K562 (cell line): ENCODE measurements at regions not wholly inside any gene's neighbourhood (a gene's known extent, or its start where the extent isn't known, plus 50 kb on each side); places are given as distances from the start of the nearest gene placed in this dataset.

Experiments used
- ATAC-seq: fragments of 200-7000 bp; cut with Tn5 transposase; 3 replicates; pipeline ENCODE4 v1.9.1; 2020; ENCODE audit warnings: moderate library complexity
- BruUV-seq: library from RNA; stranded (reverse); fragments of 400-500 nt; replicated peaks from 2 replicates; lab custom pipeline; 2021; lab: Mats Ljungman, UMichigan
- CTCF ChIA-PET: fragments of 300-600 bp; formaldehyde crosslinking; extraction: SDS; loops from one replicate; lab custom pipeline; 2021; ENCODE audit warnings: low intra/inter-chr PET ratio; lab: Yijun Ruan, JAX
- POLR2A ChIA-PET: fragments of 300-600, 350-650 bp; sonication (Branson Sonifier 250); formaldehyde crosslinking; extraction: SDS; loops from one replicate; lab custom pipeline; 2021; ENCODE audit warnings: antibody characterized with exemption, inconsistent platforms; lab: Yijun Ruan, JAX
- DNase-seq, 4 experiments: peaks; one replicate each; pipeline versions ENCODE4 v3.0.0 to v3.0.0-alpha.2; 2011 to 2018; ENCODE audit warnings: low spot score in 3 of 4, mixed read lengths in 3 of 4; ENCODE audit errors: extremely low read depth in 1 of 4
- FAIRE-seq: peaks from 2 replicates; lab custom pipeline; 2011; peaks lifted over from hg19 to GRCh38; lab: Jason Lieb, UNC
- H2AFZ ChIP-seq: 2 replicates; pipeline ENCODE4 v1.6.0; 2011; ENCODE audit warnings: low read depth, low read length, control low read depth, inconsistent platforms
- H3K27ac ChIP-seq: fragments of 200-600 bp; 3 replicates; pipeline ENCODE4 v1.8.0; 2011; ENCODE audit warnings: low read depth, mild to moderate bottlenecking, control low read depth, inconsistent platforms, low read length, moderate library complexity, mixed read lengths; ENCODE audit errors: extremely low read depth
- H3K27me3 ChIP-seq, 2 experiments: fragments of 300-600 bp in 1 of 2; 2 replicates in 1 of 2; 3 replicates in 1 of 2; pipeline versions ENCODE4 v1.6.0 to v1.8.0; 2011; ENCODE audit warnings: inconsistent platforms in 2 of 2, low read length in 2 of 2, mild to moderate bottlenecking in 1 of 2, mixed read lengths in 1 of 2, moderate library complexity in 1 of 2; ENCODE audit not compliant: control insufficient read depth in 2 of 2, insufficient read depth in 2 of 2
- H3K36me3 ChIP-seq: fragments of 300-600 bp; 3 replicates; pipeline ENCODE4 v1.8.0; 2011; ENCODE audit warnings: mild to moderate bottlenecking, low read length, inconsistent platforms; ENCODE audit not compliant: control insufficient read depth, insufficient read depth
- H3K4me1 ChIP-seq, 2 experiments: fragments of 200-600 bp in 1 of 2; replicated peaks in 1 of 2; 2 replicates in 1 of 2; 3 replicates in 1 of 2; pipeline versions ENCODE4 v1.5.1 to v1.8.0; 2011; ENCODE audit warnings: inconsistent platforms in 2 of 2, low read length in 2 of 2, mild to moderate bottlenecking in 1 of 2, mixed read lengths in 1 of 2, moderate library complexity in 1 of 2; ENCODE audit not compliant: control insufficient read depth in 2 of 2, insufficient read depth in 2 of 2
- H3K4me2 ChIP-seq: 2 replicates; pipeline ENCODE4 v1.6.1; 2011; ENCODE audit warnings: low read length, control low read depth, inconsistent platforms, mixed read lengths; ENCODE audit not compliant: insufficient read depth
- H3K4me3 ChIP-seq: fragments of 200-600 bp; sonication (generic), shearing (Covaris generic); 2 replicates; pipeline ENCODE4 v1.5.1; 2016; ENCODE audit warnings: control low read depth, inconsistent platforms
- H3K79me2 ChIP-seq: fragments of 200-600 bp; 3 replicates; pipeline ENCODE4 v1.8.0; 2011; ENCODE audit warnings: low read length, inconsistent platforms; ENCODE audit not compliant: control insufficient read depth, insufficient read depth
- H3K9ac ChIP-seq, 2 experiments: 2 replicates each; pipeline versions ENCODE4 v1.6.0 to v1.6.1; 2011; ENCODE audit warnings: low read depth in 2 of 2, low read length in 2 of 2, control low read depth in 1 of 2, inconsistent platforms in 1 of 2, mild to moderate bottlenecking in 1 of 2, mixed read lengths in 1 of 2; ENCODE audit not compliant: insufficient read depth in 1 of 2
- H3K9me1 ChIP-seq: one replicate; pipeline ENCODE4 v1.6.0; 2011; ENCODE audit warnings: inconsistent platforms, mild to moderate bottlenecking, low read length, moderate library complexity; ENCODE audit not compliant: control insufficient read depth, insufficient read depth
- H3K9me3 ChIP-seq: replicated peaks from 2 replicates; pipeline ENCODE4 v1.5.1; 2011; ENCODE audit warnings: low read depth, low read length, inconsistent platforms; ENCODE audit not compliant: control insufficient read depth, insufficient read depth
- H4K20me1 ChIP-seq: replicated peaks from 2 replicates; pipeline ENCODE4 v1.6.1; 2011; ENCODE audit warnings: low read length, inconsistent platforms, mixed read lengths; ENCODE audit not compliant: control insufficient read depth, insufficient read depth
- ADNP ChIP-seq: fragments of 200-800 bp; sonication (Bioruptor generic); IDR thresholded peaks from 2 replicates; pipeline ENCODE4 v1.6.1; 2016; ENCODE audit warnings: missing genetic modification characterization, missing compliant biosample characterization
- FOXK1 ChIP-seq: sonication (generic); formaldehyde crosslinking; IDR thresholded peaks from 2 replicates; pipeline ENCODE4 v1.8.0; 2022; ENCODE audit warnings: missing genetic modification reagents, mild to moderate bottlenecking, borderline replicate concordance
- NFE2L1 ChIP-seq: fragments of 450-650 bp; IDR thresholded peaks from 2 replicates; pipeline ENCODE4 v1.6.1; 2016; ENCODE audit warnings: missing genetic modification characterization, low read depth, mild to moderate bottlenecking, missing compliant biosample characterization, moderate library complexity, borderline replicate concordance
- ZNF75A ChIP-seq: fragments of 450-650 bp; formaldehyde crosslinking; IDR thresholded peaks from 2 replicates; pipeline ENCODE4 v1.4.0; 2020; ENCODE audit warnings: mild to moderate bottlenecking
- WGBS: fragments of 100-300 bp; shearing (Covaris generic); methylation state at CpG from one replicate; pipeline ENCODE4 v1.1.6; 2016; ENCODE audit warnings: low coverage, mixed read lengths; ENCODE audit not compliant: insufficient coverage; ENCODE audit errors: missing lambda C conversion rate; 5-methylcytosine and 5-hydroxymethylcytosine counted together
- in situ Hi-C: fragments of 300-500 bp; cut with MboI; formaldehyde crosslinking; loops from 4 replicates; pipeline ENCODE4 v1.15.0; 2018; ENCODE audit warnings: inconsistent platforms, mixed read lengths
- intact Hi-C: fragments of 100-400 bp; cut with micrococcal nuclease; formaldehyde crosslinking; loops from 2 replicates; pipeline ENCODE4 v1.14.2; 2022
- TF ChIP-seq, protein P1 (sequence below), 2 experiments: fragments of 450-650 bp; formaldehyde crosslinking in 1 of 2; IDR thresholded peaks; 2 replicates each; pipeline versions ENCODE4 v1.4.0 to v1.6.1; 2014 to 2020; ENCODE audit warnings: mild to moderate bottlenecking in 2 of 2, borderline replicate concordance in 1 of 2, low read depth in 1 of 2
- TF ChIP-seq, protein P2 (sequence below): fragments of 450-650 bp; IDR thresholded peaks from 2 replicates; pipeline ENCODE4 v1.6.1; 2017; ENCODE audit warnings: antibody characterized with exemption
- TF ChIP-seq, protein P3 (sequence below), 2 experiments: fragments of 450-650 bp in 1 of 2; sonication (generic) in 1 of 2; formaldehyde crosslinking in 1 of 2; IDR thresholded peaks in 1 of 2; conservative IDR thresholded peaks in 1 of 2; 2 replicates each; pipeline versions ENCODE4 v1.6.1 to v1.8.1; 2016 to 2023; ENCODE audit warnings: mild to moderate bottlenecking in 2 of 2, moderate library complexity in 2 of 2, inconsistent platforms in 1 of 2, missing genetic modification reagents in 1 of 2
- TF ChIP-seq, protein P4 (sequence below): fragments of 250-450 bp; sonication (Bioruptor Pico); IDR thresholded peaks from 2 replicates; pipeline ENCODE4 v1.5.0; 2021; ENCODE audit warnings: mild to moderate bottlenecking, borderline replicate concordance

DNA sequence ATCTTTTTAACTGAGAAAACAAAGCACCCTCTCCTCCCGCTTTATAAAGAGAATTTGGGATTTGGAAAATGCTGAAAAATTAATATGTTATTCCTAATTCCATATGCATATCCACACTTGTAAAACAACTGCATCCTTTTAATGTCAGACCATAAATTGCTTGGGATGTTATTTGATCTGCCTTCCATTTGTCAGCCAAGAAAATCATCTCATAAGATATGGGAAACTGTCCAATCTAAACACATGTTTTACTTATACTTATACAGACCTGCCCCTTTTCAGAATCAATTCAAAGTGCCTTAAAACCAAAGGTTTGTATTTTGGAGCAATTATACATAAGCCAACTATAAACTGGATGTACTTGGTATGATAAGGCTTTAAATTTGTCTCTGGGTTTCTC, 595.5 kb upstream of the PFKP start:
- H3K9me3 ChIP-seq: no peaks in the 10 kb centered on the region
- no peaks in the 10 kb centered on the region for H3K9me1 ChIP-seq
- CTCF ChIA-PET: no interaction called here
- POLR2A ChIA-PET: no interaction called here
- ATAC-seq: no peak
- no peaks in the 10 kb centered on the region for H3K79me2 ChIP-seq
- H3K27me3 ChIP-seq: no peaks in the 10 kb centered on the region; a peak in 1 of 5 replicates
- intact Hi-C loops (no loop called here), in situ Hi-C loops (no loop called here)
- no peaks in the 10 kb centered on the region for H4K20me1 ChIP-seq
- no peaks in the 10 kb centered on the region for H3K4me1 ChIP-seq
- H3K36me3 ChIP-seq: no peaks in the 10 kb centered on the region
- no peak overlapping the region for H3K27ac ChIP-seq
- H3K4me3 ChIP-seq: no peak overlapping the region
- no peak for FAIRE-seq
- 0% methylated on average over 1 of the region's 1 CpG for WGBS
- no TSS peak for BruUV-seq
- no peak overlapping the region for H3K4me2 ChIP-seq
- H3K9ac ChIP-seq: no peak overlapping the region
- no peak for DNase-seq
- H2AFZ ChIP-seq: no peak overlapping the region
- no peak for TF ChIP-seq NFE2L1 (tag)
- no peak for TF ChIP-seq FOXK1 (CRISPR knock-in tag)
- no peak for TF ChIP-seq ADNP (tag)
- no peak for TF ChIP-seq ZNF75A (CRISPR knock-in tag)
- TF ChIP-seq, protein P1, sequence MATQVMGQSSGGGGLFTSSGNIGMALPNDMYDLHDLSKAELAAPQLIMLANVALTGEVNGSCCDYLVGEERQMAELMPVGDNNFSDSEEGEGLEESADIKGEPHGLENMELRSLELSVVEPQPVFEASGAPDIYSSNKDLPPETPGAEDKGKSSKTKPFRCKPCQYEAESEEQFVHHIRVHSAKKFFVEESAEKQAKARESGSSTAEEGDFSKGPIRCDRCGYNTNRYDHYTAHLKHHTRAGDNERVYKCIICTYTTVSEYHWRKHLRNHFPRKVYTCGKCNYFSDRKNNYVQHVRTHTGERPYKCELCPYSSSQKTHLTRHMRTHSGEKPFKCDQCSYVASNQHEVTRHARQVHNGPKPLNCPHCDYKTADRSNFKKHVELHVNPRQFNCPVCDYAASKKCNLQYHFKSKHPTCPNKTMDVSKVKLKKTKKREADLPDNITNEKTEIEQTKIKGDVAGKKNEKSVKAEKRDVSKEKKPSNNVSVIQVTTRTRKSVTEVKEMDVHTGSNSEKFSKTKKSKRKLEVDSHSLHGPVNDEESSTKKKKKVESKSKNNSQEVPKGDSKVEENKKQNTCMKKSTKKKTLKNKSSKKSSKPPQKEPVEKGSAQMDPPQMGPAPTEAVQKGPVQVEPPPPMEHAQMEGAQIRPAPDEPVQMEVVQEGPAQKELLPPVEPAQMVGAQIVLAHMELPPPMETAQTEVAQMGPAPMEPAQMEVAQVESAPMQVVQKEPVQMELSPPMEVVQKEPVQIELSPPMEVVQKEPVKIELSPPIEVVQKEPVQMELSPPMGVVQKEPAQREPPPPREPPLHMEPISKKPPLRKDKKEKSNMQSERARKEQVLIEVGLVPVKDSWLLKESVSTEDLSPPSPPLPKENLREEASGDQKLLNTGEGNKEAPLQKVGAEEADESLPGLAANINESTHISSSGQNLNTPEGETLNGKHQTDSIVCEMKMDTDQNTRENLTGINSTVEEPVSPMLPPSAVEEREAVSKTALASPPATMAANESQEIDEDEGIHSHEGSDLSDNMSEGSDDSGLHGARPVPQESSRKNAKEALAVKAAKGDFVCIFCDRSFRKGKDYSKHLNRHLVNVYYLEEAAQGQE (IDR thresholded peaks at IDR 0.05; ENCODE audit: borderline replicate concordance): no peak
- TF ChIP-seq, protein P1 (CRISPR knock-in tag; IDR thresholded peaks at IDR 0.05; ENCODE audit: low read depth): no peak
- TF ChIP-seq, protein P2, sequence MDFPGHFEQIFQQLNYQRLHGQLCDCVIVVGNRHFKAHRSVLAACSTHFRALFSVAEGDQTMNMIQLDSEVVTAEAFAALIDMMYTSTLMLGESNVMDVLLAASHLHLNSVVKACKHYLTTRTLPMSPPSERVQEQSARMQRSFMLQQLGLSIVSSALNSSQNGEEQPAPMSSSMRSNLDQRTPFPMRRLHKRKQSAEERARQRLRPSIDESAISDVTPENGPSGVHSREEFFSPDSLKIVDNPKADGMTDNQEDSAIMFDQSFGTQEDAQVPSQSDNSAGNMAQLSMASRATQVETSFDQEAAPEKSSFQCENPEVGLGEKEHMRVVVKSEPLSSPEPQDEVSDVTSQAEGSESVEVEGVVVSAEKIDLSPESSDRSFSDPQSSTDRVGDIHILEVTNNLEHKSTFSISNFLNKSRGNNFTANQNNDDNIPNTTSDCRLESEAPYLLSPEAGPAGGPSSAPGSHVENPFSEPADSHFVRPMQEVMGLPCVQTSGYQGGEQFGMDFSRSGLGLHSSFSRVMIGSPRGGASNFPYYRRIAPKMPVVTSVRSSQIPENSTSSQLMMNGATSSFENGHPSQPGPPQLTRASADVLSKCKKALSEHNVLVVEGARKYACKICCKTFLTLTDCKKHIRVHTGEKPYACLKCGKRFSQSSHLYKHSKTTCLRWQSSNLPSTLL: no peak
- TF ChIP-seq, protein P3, sequence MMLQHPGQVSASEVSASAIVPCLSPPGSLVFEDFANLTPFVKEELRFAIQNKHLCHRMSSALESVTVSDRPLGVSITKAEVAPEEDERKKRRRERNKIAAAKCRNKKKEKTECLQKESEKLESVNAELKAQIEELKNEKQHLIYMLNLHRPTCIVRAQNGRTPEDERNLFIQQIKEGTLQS (IDR thresholded peaks at IDR 0.05): no peak
- TF ChIP-seq, protein P3 (CRISPR knock-in tag; conservative IDR thresholded peaks at IDR 0.05): no peak
- TF ChIP-seq, protein P4, sequence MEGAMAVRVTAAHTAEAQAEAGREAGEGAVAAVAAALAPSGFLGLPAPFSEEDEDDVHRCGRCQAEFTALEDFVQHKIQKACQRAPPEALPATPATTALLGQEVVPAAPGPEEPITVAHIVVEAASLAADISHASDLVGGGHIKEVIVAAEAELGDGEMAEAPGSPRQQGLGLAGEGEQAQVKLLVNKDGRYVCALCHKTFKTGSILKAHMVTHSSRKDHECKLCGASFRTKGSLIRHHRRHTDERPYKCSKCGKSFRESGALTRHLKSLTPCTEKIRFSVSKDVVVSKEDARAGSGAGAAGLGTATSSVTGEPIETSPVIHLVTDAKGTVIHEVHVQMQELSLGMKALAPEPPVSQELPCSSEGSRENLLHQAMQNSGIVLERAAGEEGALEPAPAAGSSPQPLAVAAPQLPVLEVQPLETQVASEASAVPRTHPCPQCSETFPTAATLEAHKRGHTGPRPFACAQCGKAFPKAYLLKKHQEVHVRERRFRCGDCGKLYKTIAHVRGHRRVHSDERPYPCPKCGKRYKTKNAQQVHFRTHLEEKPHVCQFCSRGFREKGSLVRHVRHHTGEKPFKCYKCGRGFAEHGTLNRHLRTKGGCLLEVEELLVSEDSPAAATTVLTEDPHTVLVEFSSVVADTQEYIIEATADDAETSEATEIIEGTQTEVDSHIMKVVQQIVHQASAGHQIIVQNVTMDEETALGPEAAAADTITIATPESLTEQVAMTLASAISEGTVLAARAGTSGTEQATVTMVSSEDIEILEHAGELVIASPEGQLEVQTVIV: no peak
